HG03571 (cell line): ENCODE measurements at regions not wholly inside any gene's neighbourhood (a gene's known extent, or its start where the extent isn't known, plus 50 kb on each side); places are given as distances from the start of the nearest gene placed in this dataset.
"Not testable (repeated sequence)": the region's sequence is repeated elsewhere in the genome, so short reads cannot be mapped to it uniquely, and the experiment has no call there.

Source experiments
- ATAC-seq: cut with Tn5 transposase; IDR thresholded peaks from one replicate; pipeline ENCODE4 v1.9.1; 2021; ENCODE audit not compliant: unreplicated experiment

DNA sequence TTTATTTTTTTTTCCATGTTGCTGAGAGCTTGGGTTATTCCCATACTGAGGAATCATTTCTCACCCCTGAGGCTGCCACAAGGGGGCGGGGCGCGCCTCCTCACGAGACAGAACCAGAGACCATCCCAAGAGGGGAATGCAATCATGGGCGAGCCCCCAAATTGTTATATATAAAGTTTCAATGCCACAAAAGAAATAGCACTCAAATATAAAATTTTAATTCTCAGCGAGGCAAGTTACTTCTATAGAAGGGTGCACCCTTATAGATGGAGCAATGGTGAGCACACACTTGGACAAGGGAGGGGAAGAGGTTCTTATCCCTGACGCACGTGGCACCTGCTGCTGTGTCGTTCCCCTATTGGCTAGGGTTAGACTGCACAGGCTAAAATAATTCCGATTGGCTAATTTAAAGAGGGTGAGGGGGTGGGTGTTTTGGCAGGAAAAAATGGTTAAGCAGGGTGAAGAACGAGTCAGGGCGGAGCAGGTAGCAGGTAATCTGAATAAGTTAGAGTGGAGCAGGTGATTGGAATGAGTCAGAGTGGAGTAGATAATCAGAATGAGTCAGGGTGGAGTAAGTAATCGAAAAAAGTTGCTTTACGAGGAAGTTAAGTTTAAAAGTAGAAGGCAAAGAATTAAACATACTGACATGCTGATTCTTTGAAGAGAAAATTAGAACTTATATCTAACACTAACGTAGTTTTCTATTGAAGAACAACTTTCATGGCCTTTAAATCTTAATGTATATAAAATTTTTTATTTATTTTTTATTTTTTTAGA lies 177.5 kb downstream of the MTCL1 start:
- no peak for ATAC-seq

DNA sequence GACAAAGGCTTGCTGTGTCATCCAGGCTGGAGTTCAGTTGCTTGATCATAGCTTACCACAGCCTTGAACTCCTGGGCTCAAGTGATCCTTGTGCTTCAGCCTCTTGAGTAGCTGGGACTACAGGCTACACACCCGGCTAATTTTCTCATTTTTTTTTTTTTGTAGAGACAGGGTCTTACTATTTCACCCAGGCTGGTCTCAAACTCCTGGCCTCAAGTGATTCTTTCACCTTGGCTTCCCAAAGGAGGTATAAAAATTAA lies 178.0 kb downstream of the MTCL1 start:
- no peak for ATAC-seq

DNA sequence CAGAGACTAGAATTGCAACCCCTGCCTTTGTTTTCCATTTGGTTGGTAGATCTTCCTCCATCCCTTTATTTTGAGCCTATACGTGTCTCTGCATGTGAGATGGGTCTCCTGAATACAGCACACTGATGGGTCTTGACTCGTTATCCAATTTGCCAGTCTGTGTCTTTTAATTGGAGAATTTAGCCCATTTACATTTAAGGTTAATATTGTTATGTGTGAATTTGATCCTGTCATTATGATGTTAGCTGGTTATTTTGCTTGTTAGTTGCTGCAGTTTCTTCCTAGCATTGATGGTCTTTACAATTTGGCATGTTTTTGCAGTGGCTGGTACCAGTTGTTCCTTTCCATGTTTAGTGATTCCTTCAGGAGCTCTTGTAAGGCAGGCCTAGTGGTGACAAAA lies 182.5 kb downstream of the MTCL1 start:
- ATAC-seq, result not testable (repeated sequence)

DNA sequence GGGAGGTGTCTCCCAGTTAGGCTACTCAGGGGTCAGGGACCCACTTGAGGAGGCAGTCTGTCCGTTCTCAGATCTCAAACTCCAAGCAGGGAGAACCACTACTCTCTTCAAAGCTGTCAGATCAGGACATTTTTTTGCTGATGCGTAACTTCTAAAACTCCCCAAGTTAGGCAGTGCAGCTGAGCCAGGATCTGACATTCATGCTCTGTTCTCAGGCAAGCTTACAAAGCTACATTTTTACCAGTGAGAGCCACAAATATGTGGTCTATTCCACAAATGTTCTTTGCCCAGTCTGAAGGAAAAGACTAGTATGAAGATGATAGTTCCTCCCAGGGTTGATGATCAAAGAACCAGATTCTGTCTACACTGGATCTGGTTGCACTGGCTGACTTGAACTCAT lies 184.1 kb downstream of the MTCL1 start:
- ATAC-seq, result no peak

DNA sequence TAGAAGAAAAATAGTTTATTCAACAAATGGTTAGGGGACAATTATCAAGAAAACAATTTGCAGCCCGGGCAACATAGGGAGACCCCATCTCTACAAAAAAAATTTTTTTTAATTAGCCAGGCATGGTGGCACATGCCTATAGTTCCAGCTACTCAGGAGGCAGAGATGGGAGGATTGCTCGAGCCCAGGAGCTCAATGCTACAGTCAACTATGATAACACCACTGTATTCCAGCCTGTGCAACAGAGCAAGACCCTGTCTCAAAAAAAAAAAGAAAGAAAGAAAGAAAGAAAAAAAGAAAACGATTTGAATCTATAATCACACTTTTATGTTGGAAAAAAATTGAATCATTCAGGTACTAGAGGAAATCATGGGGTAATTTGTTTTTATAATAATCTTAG lies 185.1 kb downstream of the MTCL1 start:
- ATAC-seq, result not testable (repeated sequence)

DNA sequence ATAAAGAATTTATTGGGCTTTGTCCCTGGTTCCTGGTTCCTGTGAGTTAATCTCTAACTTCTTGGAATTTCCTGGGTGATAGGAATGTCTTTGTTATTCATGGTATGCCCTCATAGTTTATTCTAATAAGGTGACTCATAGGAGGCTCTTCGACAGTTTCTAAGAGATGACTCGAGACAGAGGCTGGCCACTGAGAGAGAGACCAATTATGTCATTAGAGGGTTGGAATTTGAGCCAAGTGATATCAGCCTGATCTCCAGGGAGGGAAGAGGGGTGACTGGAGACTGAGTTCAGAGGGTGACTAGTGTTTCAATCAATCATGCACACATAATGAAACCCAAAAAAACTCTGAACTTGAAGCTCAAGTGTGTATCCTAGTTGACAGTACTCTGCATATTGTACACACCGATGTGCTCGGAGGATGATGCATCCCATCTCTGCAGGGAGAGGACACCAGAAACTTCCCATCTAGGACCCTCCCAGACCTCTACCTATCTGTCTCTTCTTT lies 185.7 kb downstream of the MTCL1 start:
- no peak for ATAC-seq

DNA sequence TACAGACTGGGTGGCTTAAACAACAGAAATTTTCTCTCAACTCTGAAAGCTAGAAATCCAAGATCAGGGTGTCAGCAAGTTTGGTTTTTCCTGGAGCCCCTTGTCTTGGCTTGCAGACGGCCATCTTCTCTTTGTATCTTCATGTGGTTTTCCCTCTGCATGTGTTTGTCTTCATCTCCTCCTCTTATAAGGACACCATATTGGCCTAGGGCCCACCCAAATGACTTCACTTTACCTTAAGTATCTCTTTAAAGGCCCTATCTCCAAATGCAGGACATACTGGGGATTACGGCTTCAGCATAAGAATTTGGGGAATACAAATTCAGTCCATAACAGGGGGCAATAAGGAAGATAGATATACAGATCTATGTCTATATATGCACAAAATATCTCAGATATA lies 187.9 kb downstream of the MTCL1 start:
- ATAC-seq, result no peak

DNA sequence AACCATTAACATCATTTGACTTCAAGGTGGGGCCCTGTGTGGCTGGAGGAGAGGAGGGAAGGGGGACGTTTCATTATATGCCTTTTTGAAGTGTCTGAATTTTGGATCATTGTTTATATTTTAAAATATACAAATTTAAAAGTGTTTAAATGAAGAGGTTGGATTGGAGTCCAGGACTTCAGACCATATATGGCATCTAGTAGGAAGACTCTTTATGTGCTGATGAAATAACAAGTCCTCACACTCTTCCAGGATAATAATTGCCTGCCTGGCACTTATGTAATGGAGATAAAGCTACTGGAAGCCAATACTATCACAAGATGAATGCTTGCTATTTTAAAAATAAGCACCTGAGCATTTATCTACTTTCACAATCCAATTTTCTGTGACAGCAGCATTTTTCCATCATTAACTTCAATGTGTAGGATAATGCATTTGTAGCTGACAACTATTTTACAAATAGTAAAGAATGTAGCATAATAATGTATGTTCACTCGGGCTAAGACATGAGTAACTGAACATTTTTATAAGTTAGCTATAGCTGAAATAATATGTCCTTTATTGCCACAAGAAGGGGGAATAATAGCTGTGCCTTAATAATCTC lies 188.4 kb downstream of the MTCL1 start:
- ATAC-seq, result no peak

DNA sequence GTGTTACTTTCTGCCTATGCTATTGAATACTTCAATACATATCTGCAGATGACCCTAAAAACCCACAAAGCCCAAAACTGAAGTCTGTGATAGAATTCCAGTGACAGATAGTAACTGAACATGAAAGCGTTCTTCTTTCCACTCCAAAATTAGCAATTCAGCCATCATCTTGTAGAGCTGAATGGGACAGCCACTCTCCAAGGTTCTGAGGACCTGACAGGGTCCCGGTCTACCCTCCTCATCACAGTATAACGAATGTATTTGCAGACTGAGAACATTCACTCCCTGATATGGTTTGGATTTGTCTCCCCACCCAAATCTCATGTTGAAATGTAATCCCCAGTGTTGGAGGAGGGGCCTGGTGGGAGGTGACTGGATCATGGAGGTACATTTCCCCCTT lies 189.5 kb downstream of the MTCL1 start:
- ATAC-seq, result no peak

DNA sequence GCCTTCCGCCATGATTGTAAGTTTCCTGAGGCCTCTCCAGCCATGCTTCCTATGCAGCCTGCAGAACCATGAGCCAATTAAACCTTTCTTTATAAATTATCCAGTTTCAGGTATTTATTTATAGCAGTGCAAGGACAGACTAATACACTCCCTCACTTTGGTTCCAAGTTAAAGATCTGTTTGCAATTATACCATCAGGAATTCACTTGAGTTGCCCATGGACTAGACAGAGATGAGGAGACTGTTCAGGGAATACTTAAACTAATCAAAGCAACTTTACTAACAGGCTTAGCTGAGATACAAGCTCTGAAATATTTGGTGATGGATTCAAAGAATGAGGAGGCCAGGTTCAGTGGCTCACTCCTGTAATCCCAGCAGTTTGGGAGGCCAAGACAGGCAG lies 190.0 kb downstream of the MTCL1 start:
- no peak for ATAC-seq

DNA sequence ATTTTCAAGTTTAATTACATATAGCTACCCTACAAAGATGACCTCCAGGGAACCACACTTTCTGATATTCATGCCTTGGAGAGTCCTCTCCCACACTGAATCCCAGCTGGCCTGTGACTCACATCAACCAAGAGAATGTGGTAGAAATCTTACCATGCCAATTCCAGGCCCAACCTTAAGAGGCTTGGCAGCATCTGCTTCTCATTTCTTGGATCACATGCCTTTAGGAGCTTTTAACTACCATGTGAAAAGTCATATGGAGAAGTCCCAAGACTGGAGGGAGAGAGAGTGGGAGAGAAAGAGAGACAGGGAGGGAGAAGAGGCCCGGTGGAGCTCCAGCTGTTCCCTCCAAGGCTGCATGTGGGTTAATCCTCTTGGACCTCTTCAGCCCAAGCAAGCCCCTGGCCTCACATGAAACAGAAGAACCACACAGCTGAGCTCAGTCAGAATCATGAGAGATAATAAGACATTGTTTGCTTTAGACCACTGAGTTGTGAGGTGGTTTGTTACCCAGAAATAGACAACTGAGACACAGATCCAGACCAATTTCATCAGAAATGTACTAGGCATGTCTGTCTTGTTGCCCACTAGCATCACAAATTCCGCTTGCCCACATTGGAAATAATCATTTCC lies 190.7 kb downstream of the MTCL1 start:
- ATAC-seq, result no peak

DNA sequence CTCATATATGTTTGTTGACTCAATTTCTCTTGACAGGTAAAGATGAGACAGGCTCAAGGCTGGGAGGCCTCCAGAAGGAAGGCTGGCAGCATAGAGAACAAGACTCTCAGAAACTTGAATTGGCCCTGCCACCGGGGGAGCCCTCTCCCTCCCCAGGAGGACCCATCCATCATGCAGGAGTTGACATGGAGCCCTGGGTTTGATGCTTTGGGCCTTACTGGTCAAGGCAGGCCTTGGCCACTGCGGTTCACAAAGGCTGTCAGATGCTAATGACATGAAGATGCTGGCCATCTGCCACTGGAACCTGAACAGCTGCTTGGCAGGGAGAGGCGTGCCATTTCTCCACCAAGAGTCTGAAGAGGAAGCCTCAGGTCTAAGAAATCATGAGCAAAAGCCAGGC lies 193.6 kb downstream of the MTCL1 start:
- ATAC-seq, result no peak

DNA sequence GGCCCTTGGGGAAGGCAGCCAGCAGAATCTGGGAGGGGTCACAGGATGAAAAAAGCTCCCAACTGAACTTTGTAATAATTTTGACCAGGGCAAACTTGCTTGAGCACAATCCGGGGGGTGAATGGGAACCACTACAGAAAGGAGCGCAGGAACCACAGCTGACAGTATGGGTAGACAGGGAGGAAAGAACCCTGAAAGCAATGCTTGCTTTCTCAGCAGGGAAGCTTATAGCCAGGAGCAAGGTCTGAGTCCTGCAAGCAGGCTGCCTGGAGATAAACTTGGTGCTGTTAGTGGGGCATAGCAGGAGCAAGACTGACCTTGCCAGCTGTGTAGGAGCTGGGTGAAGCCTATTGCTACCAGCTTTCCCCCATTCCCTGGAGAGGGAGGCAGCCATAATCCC lies 195.2 kb downstream of the MTCL1 start:
- ATAC-seq, result no peak

DNA sequence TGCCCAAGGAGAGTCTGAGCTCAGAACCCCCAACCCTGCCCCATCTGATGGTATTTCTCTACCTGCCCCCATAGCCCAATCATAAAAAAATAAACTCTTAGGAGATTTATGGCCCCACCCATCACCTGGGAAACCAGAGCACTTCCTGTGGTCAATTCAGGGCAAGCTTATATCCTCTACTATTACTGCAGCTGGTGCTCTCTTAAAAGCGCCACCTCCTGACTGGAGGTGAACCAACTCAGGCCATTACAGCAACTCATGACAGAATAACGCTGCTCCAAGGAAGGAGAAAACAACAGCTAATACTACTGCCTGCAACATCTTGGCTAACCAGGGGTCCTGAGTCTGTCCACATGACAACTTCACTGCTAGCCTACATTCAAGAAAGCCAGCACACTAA lies 195.7 kb downstream of the MTCL1 start:
- no peak for ATAC-seq

DNA sequence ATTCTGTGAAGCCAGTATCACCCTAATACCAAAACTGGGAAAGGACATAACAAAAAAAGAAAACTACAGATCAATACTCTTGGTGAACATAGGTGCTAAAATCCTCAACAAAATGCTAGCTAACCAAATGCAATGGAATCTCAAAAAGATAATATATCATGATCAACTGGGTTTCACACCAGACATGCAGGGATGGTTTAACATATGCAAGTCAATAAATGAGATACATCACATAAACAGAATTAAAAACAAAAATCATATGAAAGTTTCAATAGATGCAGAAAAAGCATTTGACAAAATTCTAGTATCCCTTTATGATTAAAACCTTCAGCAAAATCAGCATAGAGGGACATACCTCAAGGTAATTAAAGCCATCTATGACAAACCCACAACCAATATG lies 198.2 kb upstream of the NDUFV2 start:
- ATAC-seq, result no peak

DNA sequence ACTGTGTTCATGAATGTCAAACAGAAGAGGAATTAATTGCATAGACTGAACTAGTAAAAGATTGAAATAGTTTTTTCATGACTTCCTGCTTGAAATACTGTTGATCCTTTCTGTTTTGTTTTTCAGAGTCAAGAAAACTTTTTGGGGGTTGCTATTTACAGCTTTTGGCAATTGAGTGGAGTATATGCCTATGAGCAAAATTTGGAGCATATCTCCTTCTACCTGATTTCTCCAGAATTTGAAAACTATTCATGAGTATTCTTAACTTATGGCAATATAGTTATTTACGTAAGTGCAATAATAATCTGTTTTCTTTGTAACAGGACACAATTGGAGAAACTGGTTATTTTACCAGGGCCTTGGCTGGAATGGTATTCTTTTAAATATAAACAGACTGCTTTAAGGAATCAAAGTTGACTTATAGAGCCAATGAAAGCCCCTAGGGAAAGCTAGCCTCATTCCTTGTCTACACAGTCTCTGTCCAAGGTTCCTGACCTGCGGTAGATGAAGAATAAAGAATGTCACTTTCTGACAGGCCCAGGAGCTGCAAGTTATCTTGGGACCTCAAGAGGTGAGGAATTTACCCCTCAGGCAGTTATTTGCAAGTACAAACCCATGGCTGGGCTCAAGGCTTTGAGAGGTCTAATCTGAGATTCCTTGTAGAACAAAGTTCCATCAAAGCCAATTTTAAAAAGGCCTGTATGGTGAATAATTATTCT lies 193.5 kb upstream of the NDUFV2 start:
- ATAC-seq, result no peak

DNA sequence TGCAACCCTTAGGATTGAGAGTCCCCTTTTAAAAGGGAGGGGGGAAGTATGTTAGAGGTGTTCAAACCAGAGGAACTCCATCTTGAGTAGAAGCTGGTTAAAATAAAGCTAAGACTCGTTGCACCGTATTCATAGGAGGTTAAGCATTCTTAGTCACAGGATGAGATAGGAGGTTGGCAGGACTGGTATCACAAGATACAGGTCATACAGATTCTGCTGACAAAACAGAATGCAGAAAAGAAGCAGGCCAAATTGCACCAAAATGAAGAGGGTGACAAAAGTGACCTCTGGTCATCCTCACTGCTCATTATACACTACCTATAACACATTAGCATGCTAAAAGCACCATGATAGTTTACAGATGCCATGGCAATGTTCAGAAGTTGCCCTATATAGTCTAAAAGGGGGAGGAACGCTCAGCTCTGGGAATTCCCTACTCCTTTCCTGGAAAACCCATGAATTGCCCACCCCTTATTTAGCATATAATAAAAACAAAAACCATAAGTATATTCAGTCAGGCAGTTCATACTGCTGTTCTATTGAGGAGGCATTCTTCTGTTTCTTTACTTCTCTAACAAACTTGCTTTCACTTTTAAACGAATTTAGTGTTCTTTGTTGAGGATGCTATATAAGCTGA lies 192.2 kb upstream of the NDUFV2 start:
- no peak for ATAC-seq

DNA sequence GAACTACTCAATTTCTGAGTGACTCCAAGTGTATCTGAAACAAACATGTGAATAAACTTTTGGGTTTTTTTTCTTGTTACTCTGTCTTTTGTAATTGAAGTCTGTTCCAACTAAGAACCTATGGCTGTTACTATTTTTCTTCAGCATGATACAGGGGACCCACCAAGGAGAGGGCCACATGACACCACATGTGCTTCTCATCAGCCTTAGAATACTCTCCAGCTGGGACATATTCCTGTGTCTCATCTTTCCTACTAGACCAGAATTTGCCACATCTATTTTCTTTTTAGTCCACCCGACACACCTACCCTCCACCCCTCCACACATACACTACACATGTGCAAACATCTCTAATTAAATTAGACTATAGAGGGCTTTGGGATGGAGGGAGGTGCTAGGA lies 191.7 kb upstream of the NDUFV2 start:
- ATAC-seq, result no peak

DNA sequence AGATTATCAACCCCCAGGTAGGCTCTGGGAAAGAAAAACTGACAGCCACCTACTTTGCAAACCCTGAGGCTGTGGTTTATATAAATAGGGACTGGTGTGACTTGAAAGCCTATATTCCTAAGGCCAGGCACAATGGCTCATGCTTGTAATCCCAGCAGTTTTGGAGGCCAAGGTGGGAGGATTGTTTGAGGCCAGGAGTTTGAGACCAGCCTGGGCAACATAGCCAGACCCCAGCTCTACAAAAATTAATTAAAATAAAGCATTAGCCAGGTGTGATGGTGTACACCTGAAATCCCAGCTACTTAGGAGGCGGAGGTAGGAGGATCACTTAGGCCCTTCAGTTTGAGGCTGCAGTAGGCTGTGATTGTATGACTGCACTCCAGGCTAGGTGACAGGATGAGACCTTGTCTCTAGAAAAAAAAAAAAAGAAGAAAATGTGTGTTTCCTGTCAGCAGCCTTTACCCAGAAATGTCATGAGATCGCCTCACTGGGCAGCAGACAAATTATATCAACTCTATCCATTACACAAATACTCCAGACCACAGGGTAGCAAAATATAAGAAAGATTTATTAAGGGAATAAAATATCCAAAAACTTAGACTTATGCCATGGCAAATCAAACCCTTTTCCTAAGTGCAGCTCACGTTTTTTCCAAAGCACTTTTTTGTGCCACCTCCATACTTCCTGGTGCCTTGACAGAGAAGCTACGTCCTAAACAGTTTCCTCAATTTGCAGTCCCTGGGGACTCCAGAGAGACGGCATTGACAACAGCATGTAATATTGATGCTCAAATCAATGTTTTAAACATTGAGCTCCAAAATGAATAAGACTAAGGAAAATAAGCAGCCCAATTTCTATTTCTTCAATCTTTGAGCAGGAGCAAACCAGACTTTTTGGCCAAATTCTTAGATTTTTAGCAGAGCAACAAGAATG lies 190.8 kb upstream of the NDUFV2 start:
- ATAC-seq, result no peak
